OCI-LY7 (cell line): ENCODE measurements at regions not wholly inside any gene's neighbourhood (a gene's known extent, or its start where the extent isn't known, plus 50 kb on each side); places are given as distances from the start of the nearest gene placed in this dataset.

Experiments used
- BruUV-seq: library from RNA; stranded (reverse); fragments of 400-500 nt; replicated peaks from 2 replicates; lab custom pipeline; 2021; lab: Mats Ljungman, UMichigan
- CTCF ChIA-PET: fragments of 300-600 bp; sonication (Branson Sonifier 250); formaldehyde crosslinking; loops from one replicate; lab custom pipeline; 2022; ENCODE audit warnings: antibody characterized with exemption; ENCODE audit not compliant: unreplicated experiment; lab: Charles Lee
- POLR2A ChIA-PET: fragments of 300-600 bp; sonication (Branson Sonifier 250); formaldehyde crosslinking; loops from one replicate; lab custom pipeline; 2022; ENCODE audit warnings: antibody characterized with exemption; lab: Charles Lee
- DNase-seq: peaks from one replicate; pipeline ENCODE4 v3.0.0-alpha.2; 2015; ENCODE audit warnings: low spot score
- H2AFZ ChIP-seq: fragments of 200-600 bp; sonication (generic), shearing (Covaris generic); 2 replicates; pipeline ENCODE4 v1.6.1; 2014; ENCODE audit warnings: mild to moderate bottlenecking, antibody characterized with exemption, low read length, moderate library complexity
- H3K27ac ChIP-seq: fragments of 200-600 bp; sonication (generic); 2 replicates; pipeline ENCODE4 v1.5.1; 2014; ENCODE audit warnings: mixed run types, low read depth, mild to moderate bottlenecking, moderate library complexity, low read length, inconsistent platforms; ENCODE audit not compliant: poor library complexity, severe bottlenecking
- H3K36me3 ChIP-seq: fragments of 200-600 bp; sonication (generic); 2 replicates; pipeline ENCODE4 v1.6.1; 2014; ENCODE audit warnings: mild to moderate bottlenecking, antibody characterized with exemption, low read length, moderate library complexity, mixed read lengths; ENCODE audit not compliant: insufficient read depth
- H3K4me1 ChIP-seq: fragments of 200-600 bp; sonication (generic); 2 replicates; pipeline ENCODE4 v1.5.1; 2014; ENCODE audit warnings: mild to moderate bottlenecking, low read length; ENCODE audit not compliant: insufficient read depth, poor library complexity, severe bottlenecking
- H3K4me2 ChIP-seq: fragments of 200-600 bp; sonication (generic); 2 replicates; pipeline ENCODE4 v1.6.1; 2014; ENCODE audit warnings: mild to moderate bottlenecking, low read length
- H3K4me3 ChIP-seq: fragments of 200-600 bp; sonication (generic); 2 replicates; pipeline ENCODE4 v1.5.1; 2014; ENCODE audit warnings: mild to moderate bottlenecking, low read depth, low read length; ENCODE audit not compliant: poor library complexity, severe bottlenecking
- H3K79me2 ChIP-seq: fragments of 200-600 bp; sonication (generic); 2 replicates; pipeline ENCODE4 v1.6.1; 2016; ENCODE audit warnings: low read depth, mild to moderate bottlenecking, low read length, moderate library complexity, mixed read lengths; ENCODE audit not compliant: insufficient read depth
- H3K9me2 ChIP-seq: fragments of 200-600 bp; sonication (generic); 2 replicates; pipeline ENCODE4 v1.6.1; 2016; ENCODE audit warnings: mild to moderate bottlenecking, low read length, mixed read lengths; ENCODE audit not compliant: insufficient read depth
- H3K9me3 ChIP-seq: fragments of 200-600 bp; sonication (generic); 2 replicates; pipeline ENCODE4 v1.6.1; 2014; ENCODE audit warnings: mild to moderate bottlenecking, mixed run types, low read length, mixed read lengths
- H4K20me1 ChIP-seq: fragments of 200-600 bp; sonication (generic); 2 replicates; pipeline ENCODE4 v1.6.1; 2014; ENCODE audit warnings: mild to moderate bottlenecking, antibody characterized with exemption, low read length, moderate library complexity, mixed read lengths; ENCODE audit not compliant: insufficient read depth
- EZH2phosphoT487 ChIP-seq: fragments of 200-600 bp; sonication (generic); IDR thresholded peaks from 2 replicates; pipeline ENCODE4 v1.6.1; 2018; ENCODE audit warnings: low read depth, borderline replicate concordance, mild to moderate bottlenecking, mixed run types, antibody characterized with exemption, low read length, moderate library complexity, mixed read lengths
- intact Hi-C: fragments of 100-400 bp; cut with micrococcal nuclease; formaldehyde crosslinking; loops from one replicate; pipeline ENCODE4 v1.10.0; 2022; ENCODE audit not compliant: unreplicated experiment
- TF ChIP-seq, protein P1 (sequence below): fragments of 200-600 bp; sonication (generic); conservative IDR thresholded peaks from 2 replicates; pipeline ENCODE4 v1.5.1; 2014; ENCODE audit warnings: mild to moderate bottlenecking, antibody characterized with exemption, low read length, moderate library complexity, mixed read lengths

DNA sequence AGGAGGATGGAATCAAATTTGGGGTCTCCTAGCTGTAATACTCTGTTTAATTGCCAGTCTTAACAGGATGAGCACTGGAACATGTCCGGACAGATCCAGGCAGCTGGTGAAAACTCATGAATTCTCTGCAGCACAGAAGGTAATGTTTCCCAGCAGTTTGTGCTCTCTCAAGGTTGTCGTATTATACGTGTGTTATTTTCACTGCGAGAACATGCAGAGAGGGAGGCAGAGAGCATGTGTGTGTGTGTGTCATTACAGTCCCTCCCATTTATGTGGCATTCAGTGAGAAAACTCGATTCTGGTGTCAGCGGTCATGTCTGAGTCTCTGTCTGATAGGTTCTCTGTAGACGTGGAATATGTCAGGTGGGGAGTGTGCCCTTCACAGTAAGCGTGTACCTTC is 150.2 kb upstream of the POU3F3 start:
- ChIA-PET CTCF (no interaction called here), POLR2A (no interaction called here)
- Histone ChIP-seq H4K20me1 (no peaks in the 10 kb centered on the region), H2AFZ (no peak overlapping the region), H3K36me3 (no peaks in the 10 kb centered on the region), H3K9me2 (no peaks in the 10 kb centered on the region), H3K9me3 (no peaks in the 10 kb centered on the region), H3K4me3 (no peak overlapping the region), H3K79me2 (no peaks in the 10 kb centered on the region), H3K27ac (no peak overlapping the region), H3K4me2 (no peak overlapping the region), H3K4me1 (no peaks in the 10 kb centered on the region)
- TF ChIP-seq, protein P1, sequence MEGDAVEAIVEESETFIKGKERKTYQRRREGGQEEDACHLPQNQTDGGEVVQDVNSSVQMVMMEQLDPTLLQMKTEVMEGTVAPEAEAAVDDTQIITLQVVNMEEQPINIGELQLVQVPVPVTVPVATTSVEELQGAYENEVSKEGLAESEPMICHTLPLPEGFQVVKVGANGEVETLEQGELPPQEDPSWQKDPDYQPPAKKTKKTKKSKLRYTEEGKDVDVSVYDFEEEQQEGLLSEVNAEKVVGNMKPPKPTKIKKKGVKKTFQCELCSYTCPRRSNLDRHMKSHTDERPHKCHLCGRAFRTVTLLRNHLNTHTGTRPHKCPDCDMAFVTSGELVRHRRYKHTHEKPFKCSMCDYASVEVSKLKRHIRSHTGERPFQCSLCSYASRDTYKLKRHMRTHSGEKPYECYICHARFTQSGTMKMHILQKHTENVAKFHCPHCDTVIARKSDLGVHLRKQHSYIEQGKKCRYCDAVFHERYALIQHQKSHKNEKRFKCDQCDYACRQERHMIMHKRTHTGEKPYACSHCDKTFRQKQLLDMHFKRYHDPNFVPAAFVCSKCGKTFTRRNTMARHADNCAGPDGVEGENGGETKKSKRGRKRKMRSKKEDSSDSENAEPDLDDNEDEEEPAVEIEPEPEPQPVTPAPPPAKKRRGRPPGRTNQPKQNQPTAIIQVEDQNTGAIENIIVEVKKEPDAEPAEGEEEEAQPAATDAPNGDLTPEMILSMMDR = no peak
- no peak for TF ChIP-seq EZH2phosphoT487
- intact Hi-C loops = no loop called here
- no peak for DNase-seq
- BruUV-seq = no TSS peak

DNA sequence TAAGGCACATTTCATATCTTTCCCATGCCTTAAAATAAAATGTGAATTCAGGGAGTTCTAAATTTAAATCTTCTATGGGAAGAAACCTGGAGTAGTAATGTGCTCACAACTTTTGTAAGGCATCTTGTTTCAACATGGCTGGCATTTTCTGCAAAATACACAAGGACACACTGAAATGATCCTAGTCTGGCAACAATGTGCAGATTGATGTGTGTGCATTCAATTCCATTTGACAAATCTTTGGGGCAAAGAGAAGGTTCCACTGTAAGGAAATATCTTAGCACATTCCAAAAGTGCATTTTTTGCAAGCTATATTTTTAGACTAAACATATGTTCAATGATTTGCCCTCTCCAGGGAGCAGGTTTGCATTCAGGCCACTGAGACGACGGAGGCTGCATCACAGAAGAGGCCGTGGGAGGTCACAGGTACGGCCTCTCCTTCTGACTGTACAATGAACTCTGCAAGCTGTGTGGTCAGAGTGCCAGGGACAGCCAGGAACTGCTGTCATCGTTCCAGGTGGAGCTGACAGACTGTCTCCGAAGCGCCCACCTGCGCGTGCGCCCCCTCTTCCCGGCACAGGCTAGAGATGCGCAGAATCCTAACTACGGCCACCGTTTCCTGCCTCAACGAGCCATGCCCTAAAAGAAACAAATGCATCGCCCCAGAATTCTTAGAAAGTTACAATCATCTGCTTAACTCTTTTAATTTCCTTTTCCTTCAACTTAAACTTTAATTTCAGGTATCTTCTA is 149.2 kb upstream of the POU3F3 start:
- no peak for DNase-seq
- ChIA-PET CTCF (no interaction called here), POLR2A (no interaction called here)
- BruUV-seq = no TSS peak
- no peak overlapping the region for H3K4me3 ChIP-seq
- no peaks in the 10 kb centered on the region for H3K36me3 ChIP-seq
- intact Hi-C loops = no loop called here
- no peak for TF ChIP-seq EZH2phosphoT487
- TF ChIP-seq, protein P1 = no peak
- H3K27ac ChIP-seq = no peak overlapping the region
- no peak overlapping the region for H2AFZ ChIP-seq
- H3K4me1 ChIP-seq = no peaks in the 10 kb centered on the region
- no peak overlapping the region for H3K4me2 ChIP-seq
- no peaks in the 10 kb centered on the region for H3K79me2 ChIP-seq
- no peaks in the 10 kb centered on the region for H4K20me1 ChIP-seq
- H3K9me3 ChIP-seq = no peaks in the 10 kb centered on the region
- no peaks in the 10 kb centered on the region for H3K9me2 ChIP-seq

DNA sequence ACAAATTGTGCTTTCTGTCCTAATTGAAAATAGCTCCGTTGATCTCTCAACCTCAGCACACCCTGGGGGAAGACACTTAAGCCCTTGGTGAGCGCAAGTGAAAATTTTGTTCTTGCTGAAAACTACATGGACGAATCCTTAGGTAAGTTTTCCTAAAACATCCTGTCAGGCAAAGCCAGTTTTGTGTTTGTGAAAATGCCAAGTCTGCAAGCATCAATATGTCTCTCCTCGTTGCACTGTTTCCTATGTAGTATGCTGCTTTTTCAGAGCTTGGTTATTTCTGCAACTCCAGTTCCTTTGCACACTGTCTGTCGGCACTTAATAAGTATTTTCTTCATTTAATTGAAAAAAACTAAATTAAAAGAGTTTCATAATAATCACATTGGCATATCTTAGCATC is 146.9 kb upstream of the POU3F3 start:
- intact Hi-C loops = no loop called here
- Histone ChIP-seq H3K36me3 (no peaks in the 10 kb centered on the region), H3K27ac (no peak overlapping the region), H3K4me1 (no peaks in the 10 kb centered on the region), H2AFZ (no peak overlapping the region), H3K4me2 (no peak overlapping the region), H3K79me2 (no peaks in the 10 kb centered on the region), H3K9me3 (no peaks in the 10 kb centered on the region), H4K20me1 (no peaks in the 10 kb centered on the region), H3K9me2 (no peaks in the 10 kb centered on the region), H3K4me3 (no peak overlapping the region)
- CTCF ChIA-PET = no interaction called here
- BruUV-seq = no TSS peak
- no peak for DNase-seq
- POLR2A ChIA-PET = interaction anchor here (0.7 kb wide), 2 partner anchors 10 to 70 kb away, joined by 3 read pairs; no protein-coding TSS in a partner anchor
- TF ChIP-seq EZH2phosphoT487 = no peak
- TF ChIP-seq, protein P1 = no peak
